Spleen (tissue), 7 donors: ENCODE measurements at regions not wholly inside any gene's neighbourhood (a gene's known extent, or its start where the extent isn't known, plus 50 kb on each side); places are given as distances from the start of the nearest gene placed in this dataset.

Experiments used
- POLR2A ChIP-seq, 3 donors: fragments of 450-650 bp; IDR thresholded peaks; one replicate each; pipeline ENCODE4 v1.5.1; 2017; ENCODE audit warnings: antibody characterized with exemption in 3 of 3, mild to moderate bottlenecking in 1 of 3
- POLR2AphosphoS5 ChIP-seq, 3 donors: sonication (generic); formaldehyde crosslinking; IDR thresholded peaks; one replicate each; pipeline ENCODE4 v1.5.1; 2017; ENCODE audit warnings: antibody characterized with exemption in 3 of 3
- TF ChIP-seq, protein P1 (sequence below), 11 experiments: fragments of 200-600 bp in 7 of 11; fragments of 450-650 bp in 4 of 11; sonication (generic) in 4 of 11; IDR thresholded peaks in 8 of 11; conservative IDR thresholded peaks in 3 of 11; 1 replicate in 7 of 11; 2 replicates in 4 of 11; pipeline versions ENCODE4 v1.4.0 to v1.8.0; 2016 to 2021; ENCODE audit warnings: antibody characterized with exemption in 11 of 11, inconsistent platforms in 4 of 11, mild to moderate bottlenecking in 1 of 11
- donor health status: DM: no; HTN: no; CAD: no; lungs with moderate emphysema.
- donor health status: DM: no; HTN: no; CAD: no.
- donor health status: DM: no; HTN: no; CAD: no.

GRCh38 chr2:7881466-7881865 lies 800.4 kb upstream of the ID2 start:
- TF ChIP-seq, protein P1, sequence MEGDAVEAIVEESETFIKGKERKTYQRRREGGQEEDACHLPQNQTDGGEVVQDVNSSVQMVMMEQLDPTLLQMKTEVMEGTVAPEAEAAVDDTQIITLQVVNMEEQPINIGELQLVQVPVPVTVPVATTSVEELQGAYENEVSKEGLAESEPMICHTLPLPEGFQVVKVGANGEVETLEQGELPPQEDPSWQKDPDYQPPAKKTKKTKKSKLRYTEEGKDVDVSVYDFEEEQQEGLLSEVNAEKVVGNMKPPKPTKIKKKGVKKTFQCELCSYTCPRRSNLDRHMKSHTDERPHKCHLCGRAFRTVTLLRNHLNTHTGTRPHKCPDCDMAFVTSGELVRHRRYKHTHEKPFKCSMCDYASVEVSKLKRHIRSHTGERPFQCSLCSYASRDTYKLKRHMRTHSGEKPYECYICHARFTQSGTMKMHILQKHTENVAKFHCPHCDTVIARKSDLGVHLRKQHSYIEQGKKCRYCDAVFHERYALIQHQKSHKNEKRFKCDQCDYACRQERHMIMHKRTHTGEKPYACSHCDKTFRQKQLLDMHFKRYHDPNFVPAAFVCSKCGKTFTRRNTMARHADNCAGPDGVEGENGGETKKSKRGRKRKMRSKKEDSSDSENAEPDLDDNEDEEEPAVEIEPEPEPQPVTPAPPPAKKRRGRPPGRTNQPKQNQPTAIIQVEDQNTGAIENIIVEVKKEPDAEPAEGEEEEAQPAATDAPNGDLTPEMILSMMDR (IDR thresholded peaks at IDR 0.05 in 8 of 11, conservative IDR thresholded peaks at IDR 0.05 in 3 of 11): no peak
- no peak for TF ChIP-seq POLR2AphosphoS5 (IDR thresholded peaks at IDR 0.05)
- no peak for TF ChIP-seq POLR2A (IDR thresholded peaks at IDR 0.05)
